Endothelial cell of umbilical vein (primary cell): ENCODE measurements at regions not wholly inside any gene's neighbourhood (a gene's known extent, or its start where the extent isn't known, plus 50 kb on each side); places are given as distances from the start of the nearest gene placed in this dataset.
"Not testable (repeated sequence)": the region's sequence is repeated elsewhere in the genome, so short reads cannot be mapped to it uniquely, and the experiment has no call there.

Experiments
- BruUV-seq: library from RNA; stranded (reverse); fragments of 400-500 nt; replicated peaks from 2 replicates; lab custom pipeline; 2021; lab: Mats Ljungman, UMichigan
- CTCF ChIA-PET: fragments of 300-600, 350-600 bp; sonication (Branson Sonifier 250); formaldehyde crosslinking; loops from one replicate; lab custom pipeline; 2021; ENCODE audit warnings: antibody characterized with exemption, inconsistent platforms; lab: Charles Lee
- POLR2A ChIA-PET: fragments of 300-600, 350-600 bp; sonication (Branson Sonifier 250); formaldehyde crosslinking; loops from one replicate; lab custom pipeline; 2021; ENCODE audit warnings: antibody characterized with exemption, inconsistent platforms; lab: Charles Lee
- DNase-seq: peaks from one replicate; pipeline ENCODE4 v3.0.0-alpha.2; 2011; ENCODE audit warnings: low read depth, low spot score
- FAIRE-seq: peaks from 2 replicates; lab custom pipeline; 2011; peaks lifted over from hg19 to GRCh38; lab: Jason Lieb, UNC
- H2AFZ ChIP-seq: 2 replicates; pipeline ENCODE4 v1.6.0; 2012; ENCODE audit warnings: low read depth, low read length, control low read depth, inconsistent platforms
- H3K27ac ChIP-seq: 2 replicates; pipeline ENCODE4 v1.5.1; 2011; ENCODE audit warnings: low read depth, mild to moderate bottlenecking, control low read depth, low read length, moderate library complexity; ENCODE audit not compliant: insufficient read depth
- H3K27me3 ChIP-seq, 2 experiments: 2 replicates each; pipeline versions ENCODE4 v1.6.0 to v1.6.1; 2011; ENCODE audit warnings: low read length in 2 of 2, mixed read lengths in 1 of 2; ENCODE audit not compliant: control insufficient read depth in 2 of 2, insufficient read depth in 2 of 2
- H3K36me3 ChIP-seq, 2 experiments: 2 replicates in 1 of 2; 3 replicates in 1 of 2; pipeline ENCODE4 v1.5.1; 2011; ENCODE audit warnings: low read length in 2 of 2, mild to moderate bottlenecking in 1 of 2, moderate library complexity in 1 of 2; ENCODE audit not compliant: control insufficient read depth in 2 of 2, insufficient read depth in 2 of 2; ENCODE audit errors: extremely low read depth in 1 of 2
- H3K4me1 ChIP-seq: 3 replicates; pipeline ENCODE4 v1.5.1; 2011; ENCODE audit warnings: mild to moderate bottlenecking, low read length; ENCODE audit not compliant: control insufficient read depth, insufficient read depth; ENCODE audit errors: extremely low read depth
- H3K4me2 ChIP-seq: 2 replicates; pipeline ENCODE4 v1.6.1; 2011; ENCODE audit warnings: low read length, control low read depth, mixed read lengths; ENCODE audit not compliant: insufficient read depth
- H3K4me3 ChIP-seq, 3 experiments: fragments of 200-600 bp in 1 of 3; sonication (generic), shearing (Covaris generic) in 1 of 3; replicated peaks in 1 of 3; 2 replicates each; pipeline ENCODE4 v1.5.1; 2011 to 2016; ENCODE audit warnings: control low read depth in 3 of 3, low read length in 3 of 3, mild to moderate bottlenecking in 2 of 3, inconsistent platforms in 1 of 3, low read depth in 1 of 3, moderate library complexity in 1 of 3; ENCODE audit not compliant: insufficient read depth in 1 of 3
- H3K79me2 ChIP-seq: 2 replicates; pipeline ENCODE4 v1.6.0; 2012; ENCODE audit warnings: low read length, inconsistent platforms; ENCODE audit not compliant: control insufficient read depth, insufficient read depth
- H3K9ac ChIP-seq: replicated peaks from 2 replicates; pipeline ENCODE3; 2011; ENCODE audit warnings: low read length, control low read depth; ENCODE audit not compliant: insufficient read depth; ENCODE audit errors: extremely low read depth
- H3K9me1 ChIP-seq: replicated peaks from 3 replicates; pipeline ENCODE4 v1.6.0; 2011; ENCODE audit warnings: mild to moderate bottlenecking, low read length; ENCODE audit not compliant: control insufficient read depth, insufficient read depth; ENCODE audit errors: extremely low read depth
- H3K9me3 ChIP-seq: replicated peaks from 2 replicates; pipeline ENCODE4 v1.5.1; 2012; ENCODE audit warnings: low read length, inconsistent platforms; ENCODE audit not compliant: control insufficient read depth, insufficient read depth
- H4K20me1 ChIP-seq: replicated peaks from 2 replicates; pipeline ENCODE3; 2011; ENCODE audit warnings: mild to moderate bottlenecking, low read length; ENCODE audit not compliant: control insufficient read depth, insufficient read depth; ENCODE audit errors: extremely low read depth
- EZH2 ChIP-seq: IDR thresholded peaks from 2 replicates; pipeline ENCODE4 v1.6.1; 2012; ENCODE audit warnings: borderline replicate concordance, low read depth, mild to moderate bottlenecking, moderate library complexity, low read length, inconsistent platforms; ENCODE audit not compliant: severe bottlenecking
- FOS ChIP-seq: IDR thresholded peaks from 2 replicates; pipeline ENCODE4 v1.6.1; 2011; ENCODE audit warnings: mild to moderate bottlenecking, low read length, moderate library complexity, borderline replicate concordance; ENCODE audit not compliant: insufficient read depth
- JUN ChIP-seq: IDR thresholded peaks from 2 replicates; pipeline ENCODE4 v1.6.1; 2011; ENCODE audit warnings: borderline replicate concordance, low read depth; ENCODE audit not compliant: insufficient read length, insufficient read depth
- MAX ChIP-seq: IDR thresholded peaks from 2 replicates; pipeline ENCODE4 v1.6.1; 2011; ENCODE audit not compliant: insufficient read depth, insufficient read length
- MYC ChIP-seq: IDR thresholded peaks from one replicate; pipeline ENCODE4 v1.6.1; 2011; ENCODE audit warnings: mild to moderate bottlenecking, low read depth, low read length
- POLR2A ChIP-seq: IDR thresholded peaks from 2 replicates; pipeline ENCODE4 v1.6.1; 2012; ENCODE audit warnings: low read depth, mild to moderate bottlenecking, control low read depth, low read length
- POLR2AphosphoS5 ChIP-seq: IDR thresholded peaks from 2 replicates; pipeline ENCODE4 v1.6.1; 2012; ENCODE audit warnings: low read depth, mild to moderate bottlenecking, control low read depth, low read length, moderate library complexity; ENCODE audit not compliant: insufficient read depth
- dilution Hi-C: fragments of 300-500 bp; cut with MboI; formaldehyde crosslinking; loops from one replicate; pipeline ENCODE4 v1.15.0; 2019; ENCODE audit warnings: low sequenced_read_pairs; ENCODE audit not compliant: extremely low pct_ligation_motif_present
- intact Hi-C: fragments of 100-400 bp; cut with micrococcal nuclease; formaldehyde crosslinking; loops from one replicate; pipeline ENCODE4 v1.10.0; 2022

GRCh38 chr6:48658915-48659314 lies 547.9 kb upstream of the PTCHD4 start:
- H3K4me2 ChIP-seq, result no peak overlapping the region
- FAIRE-seq, result no peak
- H3K9ac ChIP-seq, result no peak overlapping the region
- no peaks in the 10 kb centered on the region for H3K79me2 ChIP-seq
- no peak for TF ChIP-seq POLR2AphosphoS5
- no peak for TF ChIP-seq MYC
- no peaks in the 10 kb centered on the region for H3K9me3 ChIP-seq
- ChIA-PET CTCF (interaction anchor here (1.1 kb wide), 1 partner anchor 10 kb away, joined by 4 read pairs; no protein-coding TSS in a partner anchor), POLR2A (no interaction called here)
- H3K9me1 ChIP-seq, result no peaks in the 10 kb centered on the region
- no peaks in the 10 kb centered on the region for H3K4me1 ChIP-seq
- intact Hi-C loops (no loop called here), dilution Hi-C loops (no loop called here)
- no peaks in the 10 kb centered on the region for H4K20me1 ChIP-seq
- DNase-seq, result no peak
- H2AFZ ChIP-seq, result no peak overlapping the region
- no peak overlapping the region for H3K27ac ChIP-seq
- H3K36me3 ChIP-seq, result no peaks in the 10 kb centered on the region
- H3K4me3 ChIP-seq, result no peak overlapping the region
- no TSS peak for BruUV-seq
- H3K27me3 ChIP-seq, result no peaks in the 10 kb centered on the region

GRCh38 chr6:48641544-48641943 lies 530.5 kb upstream of the PTCHD4 start:
- ChIA-PET CTCF (interaction anchor here (0.6 kb wide), 1 partner anchor 151 kb away, joined by 3 read pairs; no protein-coding TSS in a partner anchor), POLR2A (no interaction called here)
- FAIRE-seq (no peak), DNase-seq (no peak)
- Histone ChIP-seq H3K9me3 (no peaks in the 10 kb centered on the region), H3K9me1 (no peaks in the 10 kb centered on the region), H3K79me2 (no peaks in the 10 kb centered on the region), H3K4me1 (no peaks in the 10 kb centered on the region), H3K4me3 (no peak overlapping the region), H3K27me3 (no peaks in the 10 kb centered on the region), H3K9ac (no peak overlapping the region), H4K20me1 (no peaks in the 10 kb centered on the region), H2AFZ (no peak overlapping the region), H3K36me3 (no peaks in the 10 kb centered on the region), H3K27ac (no peak overlapping the region), H3K4me2 (no peak overlapping the region)
- intact Hi-C loops (no loop called here), dilution Hi-C loops (no loop called here)
- TF ChIP-seq FOS, result no peak
- TF ChIP-seq MYC, result no peak
- TF ChIP-seq POLR2AphosphoS5, result no peak
- TF ChIP-seq JUN, result no peak
- no peak for TF ChIP-seq EZH2
- no peak for TF ChIP-seq POLR2A
- no peak for TF ChIP-seq MAX
- no TSS peak for BruUV-seq

- H3K4me3 ChIP-seq, H2AFZ ChIP-seq, intact Hi-C loops, DNase-seq, CTCF ChIA-PET, H3K9me1 ChIP-seq, H4K20me1 ChIP-seq, H3K36me3 ChIP-seq, H3K4me2 ChIP-seq, H3K79me2 ChIP-seq, H3K4me1 ChIP-seq, POLR2A ChIA-PET, H3K9me3 ChIP-seq, BruUV-seq, FAIRE-seq, H3K27me3 ChIP-seq, H3K9ac ChIP-seq, dilution Hi-C loops, H3K27ac ChIP-seq: not testable (repeated sequence)
Observed at GRCh38 chr6:48638796-48639195, 527.8 kb upstream of the PTCHD4 start.
